Lower leg skin (tissue), 4 donors: ENCODE measurements at regions not wholly inside any gene's neighbourhood (a gene's known extent, or its start where the extent isn't known, plus 50 kb on each side); places are given as distances from the start of the nearest gene placed in this dataset.

Experiments
- DNase-seq, 2 donors: peaks; one replicate each; pipeline ENCODE4 v3.0.0-alpha.2; 2019; ENCODE audit warnings: low spot score in 2 of 2
- H3K4me3 ChIP-seq: fragments of 200-600 bp; sonication (generic); 2 replicates; pipeline ENCODE4 v1.5.1; 2017; ENCODE audit warnings: mild to moderate bottlenecking, low read depth; ENCODE audit not compliant: poor library complexity, severe bottlenecking
- CTCF ChIP-seq, 3 donors: fragments of 450-650 bp; IDR thresholded peaks; one replicate each; pipeline ENCODE4 v1.5.1; 2016; ENCODE audit warnings: antibody characterized with exemption in 3 of 3, mild to moderate bottlenecking in 3 of 3, moderate library complexity in 2 of 3
- POLR2A ChIP-seq, 2 donors: fragments of 450-650 bp; IDR thresholded peaks; one replicate each; pipeline ENCODE4 v1.6.1; 2016 to 2017; ENCODE audit warnings: antibody characterized with exemption in 2 of 2, mild to moderate bottlenecking in 1 of 2, moderate library complexity in 1 of 2
- WGBS, 2 donors: methylation state at CpG; one replicate each; pipeline ENCODE4 v1.1.5; 2018; 5-methylcytosine and 5-hydroxymethylcytosine counted together
- intact Hi-C: fragments of 100-400 bp; cut with DNase I; formaldehyde crosslinking; loops from one replicate; pipeline ENCODE4 v1.15.0; 2023; ENCODE audit warnings: low total_unique reads

GRCh38 chr3:150286390-150287147 is 121.5 kb upstream of the TSC22D2 start:
- no peak overlapping the region for H3K4me3 ChIP-seq
- intact Hi-C loops: no loop called here
- WGBS, 2 donors: 56 to 66% methylated on average over 6 of the region's 6 CpGs
- TF ChIP-seq POLR2A (IDR thresholded peaks at IDR 0.05) (no peak), CTCF (IDR thresholded peaks at IDR 0.05) (no peak)
- no peak for DNase-seq

- H3K4me3 ChIP-seq: no peak overlapping the region
- no peak for DNase-seq
- intact Hi-C loops: no loop called here
- no peak for TF ChIP-seq POLR2A (IDR thresholded peaks at IDR 0.05)
- no peak for TF ChIP-seq CTCF (IDR thresholded peaks at IDR 0.05)
- 91 to 92% methylated on average over 2 of the region's 2 CpGs for WGBS, 2 donors
Measured at GRCh38 chr3:150285601-150286000, 122.5 kb upstream of the TSC22D2 start.

GRCh38 chr3:150278843-150279381 is 129.2 kb upstream of the TSC22D2 start:
- intact Hi-C loops: loop anchor here (10.0 kb wide), 1 partner anchor 226 kb away; no protein-coding TSS in a partner anchor
- DNase-seq: no peak
- TF ChIP-seq POLR2A (IDR thresholded peaks at IDR 0.05): no peak
- TF ChIP-seq CTCF (IDR thresholded peaks at IDR 0.05): no peak
- 76 to 80% methylated on average over 7 of the region's 7 CpGs for WGBS, 2 donors
- no peak overlapping the region for H3K4me3 ChIP-seq

- no peak for TF ChIP-seq POLR2A (IDR thresholded peaks at IDR 0.05)
- no peak for DNase-seq
- intact Hi-C loops: loop anchor here (10.0 kb wide), 1 partner anchor 227 kb away; no protein-coding TSS in a partner anchor
- H3K4me3 ChIP-seq: no peak overlapping the region
Measured at GRCh38 chr3:150278195-150278594, 129.9 kb upstream of the TSC22D2 start.

GRCh38 chr3:150277444-150277843 is 130.7 kb upstream of the TSC22D2 start:
- TF ChIP-seq CTCF (IDR thresholded peaks at IDR 0.05): no peak
- TF ChIP-seq POLR2A (IDR thresholded peaks at IDR 0.05): no peak
- intact Hi-C loops: loop anchor here (10.0 kb wide), 1 partner anchor 227 kb away; no protein-coding TSS in a partner anchor
- no peak for DNase-seq
- no peak overlapping the region for H3K4me3 ChIP-seq

GRCh38 chr3:150275941-150276340 is 132.2 kb upstream of the TSC22D2 start:
- DNase-seq: no peak
- H3K4me3 ChIP-seq: no peak overlapping the region
- intact Hi-C loops: loop anchor here (10.0 kb wide), 1 partner anchor 229 kb away; no protein-coding TSS in a partner anchor
- TF ChIP-seq POLR2A (IDR thresholded peaks at IDR 0.05) (no peak), CTCF (IDR thresholded peaks at IDR 0.05) (no peak)
- WGBS, 2 donors: 62 to 69% methylated on average over 3 of the region's 3 CpGs
